ENCODE measurements at regions not wholly inside any gene's neighbourhood (a gene's known extent, or its start where the extent isn't known, plus 50 kb on each side); places are given as distances from the start of the nearest gene placed in this dataset.

DNA sequence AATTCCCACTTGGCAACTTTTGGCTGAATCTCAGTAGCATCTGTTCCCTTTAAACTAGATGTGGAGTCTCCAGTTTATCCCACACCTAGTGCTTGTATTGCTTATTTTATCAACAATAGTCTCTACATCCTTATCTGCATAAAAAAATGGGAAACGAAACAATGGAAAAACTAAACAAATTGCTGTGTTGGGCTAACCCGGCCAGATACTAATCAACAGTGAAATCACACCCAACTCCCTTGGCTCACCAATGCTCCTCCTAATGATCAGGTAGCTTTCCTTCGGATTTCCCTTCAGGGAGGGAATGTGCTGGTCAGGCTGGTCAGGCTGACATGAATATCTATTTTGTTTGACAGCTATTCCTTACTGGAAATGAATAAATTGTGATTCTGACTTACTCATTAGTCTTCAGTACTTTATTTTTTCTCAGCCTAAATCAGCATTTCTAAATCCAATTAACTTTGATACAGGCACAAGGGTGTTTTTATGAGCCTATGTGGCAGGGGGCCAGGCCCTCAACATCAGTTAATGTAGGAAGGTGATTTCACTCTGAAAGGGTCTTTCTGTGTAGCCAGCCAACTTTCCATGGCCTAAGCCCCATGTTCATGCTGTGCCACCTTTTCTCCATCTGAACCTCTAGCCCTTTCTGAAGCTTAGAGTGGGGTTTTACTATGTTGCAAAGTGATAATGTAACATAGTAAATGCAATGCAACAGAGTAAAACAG, 170.5 kb upstream of the NPSR1 start:
- no peak overlapping the region for H3K4me3 ChIP-seq
- no peaks in the 10 kb centered on the region for H3K36me3 ChIP-seq
- H3K9me3 ChIP-seq (ENCODE audit: low read depth): no peaks in the 10 kb centered on the region
- H3K27me3 ChIP-seq: no peaks in the 10 kb centered on the region
- DNase-seq (ENCODE audit: low read depth in 1 of 2, low spot score in 1 of 2): no peak
- TF ChIP-seq, protein P1, sequence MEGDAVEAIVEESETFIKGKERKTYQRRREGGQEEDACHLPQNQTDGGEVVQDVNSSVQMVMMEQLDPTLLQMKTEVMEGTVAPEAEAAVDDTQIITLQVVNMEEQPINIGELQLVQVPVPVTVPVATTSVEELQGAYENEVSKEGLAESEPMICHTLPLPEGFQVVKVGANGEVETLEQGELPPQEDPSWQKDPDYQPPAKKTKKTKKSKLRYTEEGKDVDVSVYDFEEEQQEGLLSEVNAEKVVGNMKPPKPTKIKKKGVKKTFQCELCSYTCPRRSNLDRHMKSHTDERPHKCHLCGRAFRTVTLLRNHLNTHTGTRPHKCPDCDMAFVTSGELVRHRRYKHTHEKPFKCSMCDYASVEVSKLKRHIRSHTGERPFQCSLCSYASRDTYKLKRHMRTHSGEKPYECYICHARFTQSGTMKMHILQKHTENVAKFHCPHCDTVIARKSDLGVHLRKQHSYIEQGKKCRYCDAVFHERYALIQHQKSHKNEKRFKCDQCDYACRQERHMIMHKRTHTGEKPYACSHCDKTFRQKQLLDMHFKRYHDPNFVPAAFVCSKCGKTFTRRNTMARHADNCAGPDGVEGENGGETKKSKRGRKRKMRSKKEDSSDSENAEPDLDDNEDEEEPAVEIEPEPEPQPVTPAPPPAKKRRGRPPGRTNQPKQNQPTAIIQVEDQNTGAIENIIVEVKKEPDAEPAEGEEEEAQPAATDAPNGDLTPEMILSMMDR (IDR thresholded peaks at IDR 0.05; ENCODE audit: low read depth, low read length): no peak
- H3K4me1 ChIP-seq (ENCODE audit: low read depth): no peaks in the 10 kb centered on the region
- no peak overlapping the region for H3K27ac ChIP-seq

GRCh38 chr7:34488766-34489165, 169.3 kb upstream of the NPSR1 start:
- Histone ChIP-seq H3K27ac (no peak overlapping the region), H3K9me3 (ENCODE audit: low read depth) (no peaks in the 10 kb centered on the region), H3K36me3 (no peaks in the 10 kb centered on the region), H3K4me3 (no peak overlapping the region), H3K4me1 (ENCODE audit: low read depth) (no peaks in the 10 kb centered on the region), H3K27me3 (no peaks in the 10 kb centered on the region)
- DNase-seq (ENCODE audit: low read depth in 1 of 2, low spot score in 1 of 2): no peak
- TF ChIP-seq, protein P1 (IDR thresholded peaks at IDR 0.05; ENCODE audit: low read depth, low read length): no peak

GRCh38 chr7:34491899-34492298, 166.1 kb upstream of the NPSR1 start:
- no peaks in the 10 kb centered on the region for H3K9me3 ChIP-seq (ENCODE audit: low read depth)
- H3K4me1 ChIP-seq (ENCODE audit: low read depth): no peaks in the 10 kb centered on the region
- TF ChIP-seq, protein P1 (IDR thresholded peaks at IDR 0.05; ENCODE audit: low read depth, low read length): no peak
- no peaks in the 10 kb centered on the region for H3K36me3 ChIP-seq
- H3K4me3 ChIP-seq: no peak overlapping the region
- H3K27ac ChIP-seq: no peak overlapping the region
- no peak for DNase-seq (ENCODE audit: low read depth in 1 of 2, low spot score in 1 of 2)
- no peaks in the 10 kb centered on the region for H3K27me3 ChIP-seq

DNA sequence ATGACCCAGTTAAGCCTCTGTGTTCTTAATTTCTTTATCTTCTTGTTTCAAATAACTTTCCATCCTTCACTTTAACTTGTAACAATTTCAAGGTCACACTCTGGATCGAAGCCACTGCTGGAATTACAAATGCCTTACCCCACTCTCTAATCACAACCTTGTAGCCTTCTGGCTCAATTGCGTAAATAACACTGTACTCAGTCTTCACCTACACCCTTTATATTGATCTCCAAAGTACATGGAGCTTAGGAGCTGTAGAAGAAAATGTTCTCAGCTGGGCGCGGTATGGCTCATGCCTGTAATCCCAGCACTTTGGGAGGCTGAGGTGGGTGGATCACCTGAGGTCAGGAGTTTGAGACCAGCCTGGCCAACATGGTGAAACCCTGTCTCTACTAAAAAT, 164.3 kb upstream of the NPSR1 start:
- Histone ChIP-seq H3K36me3 (no peaks in the 10 kb centered on the region), H3K9me3 (ENCODE audit: low read depth) (no peaks in the 10 kb centered on the region), H3K4me1 (ENCODE audit: low read depth) (no peaks in the 10 kb centered on the region), H3K27ac (no peak overlapping the region), H3K27me3 (no peaks in the 10 kb centered on the region), H3K4me3 (no peak overlapping the region)
- TF ChIP-seq, protein P1 (IDR thresholded peaks at IDR 0.05; ENCODE audit: low read depth, low read length): no peak
- no peak for DNase-seq (ENCODE audit: low read depth in 1 of 2, low spot score in 1 of 2)

DNA sequence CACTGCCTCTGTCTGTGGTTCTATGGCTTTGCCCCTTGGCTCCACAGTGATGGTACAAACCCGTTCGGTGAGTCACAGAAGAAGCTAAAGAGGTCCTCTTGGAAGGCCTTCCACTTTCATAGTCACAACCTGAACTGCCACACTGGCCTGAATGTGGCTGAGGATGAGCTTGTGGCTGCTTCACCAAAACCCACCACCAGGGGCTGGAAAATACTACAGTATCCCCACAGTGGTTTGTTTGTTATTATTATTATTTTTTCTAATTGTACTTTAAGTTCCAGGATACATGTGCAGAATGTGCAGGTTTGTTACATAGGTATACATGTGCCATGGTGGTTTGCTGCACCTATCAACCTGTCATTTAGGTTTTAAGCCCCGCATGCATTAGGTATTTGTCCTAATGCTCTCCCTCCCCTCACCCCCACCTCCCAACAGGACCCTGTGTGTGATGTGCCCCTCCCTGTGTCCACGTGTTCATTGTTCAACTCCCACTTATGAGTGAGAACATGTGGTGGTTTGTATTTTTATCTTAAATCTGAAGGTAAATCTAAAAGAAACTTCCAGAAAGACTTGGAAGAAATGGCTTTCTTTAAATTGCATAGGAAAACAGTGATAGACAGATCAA, 160.8 kb upstream of the NPSR1 start:
- TF ChIP-seq, protein P1 (IDR thresholded peaks at IDR 0.05; ENCODE audit: low read depth, low read length): peak; percentile 29
- Histone ChIP-seq H3K27ac (no peak overlapping the region), H3K9me3 (ENCODE audit: low read depth) (no peaks in the 10 kb centered on the region), H3K36me3 (no peaks in the 10 kb centered on the region), H3K4me1 (ENCODE audit: low read depth) (no peaks in the 10 kb centered on the region), H3K4me3 (no peak overlapping the region), H3K27me3 (no peaks in the 10 kb centered on the region)
- no peak for DNase-seq (ENCODE audit: low read depth in 1 of 2, low spot score in 1 of 2)

Measured in cardiac muscle cell (in vitro differentiated cells and primary cell).